MV-4-11 (cell line): ENCODE measurements at regions not wholly inside any gene's neighbourhood (a gene's known extent, or its start where the extent isn't known, plus 50 kb on each side); places are given as distances from the start of the nearest gene placed in this dataset.
A peak's percentile ranks its signal among the peaks of the same experiment; 100 is the strongest.

Source experiments
- DNase-seq: peaks from one replicate; lab custom pipeline; 2025; lab: John Stamatoyannopoulos, UW

- DNase-seq = no peak
These were observed 315.5 kb downstream of the ARRDC4 start for GRCh38 chr15:98276018-98276417.

GRCh38 chr15:98277602-98278001, 317.1 kb downstream of the ARRDC4 start:
- DNase-seq = no peak

GRCh38 chr15:98280284-98280975, 319.9 kb downstream of the ARRDC4 start:
- DNase-seq = no peak

- no peak for DNase-seq
These were observed 320.6 kb downstream of the ARRDC4 start for GRCh38 chr15:98281130-98281529.

GRCh38 chr15:98282656-98283332, 322.3 kb downstream of the ARRDC4 start:
- no peak for DNase-seq

- no peak for DNase-seq
These were observed 325.7 kb downstream of the ARRDC4 start for GRCh38 chr15:98286200-98286599.

- no peak for DNase-seq
These were observed 326.3 kb downstream of the ARRDC4 start for GRCh38 chr15:98286831-98287230.

- DNase-seq = no peak
These were observed 327.6 kb downstream of the ARRDC4 start for GRCh38 chr15:98288091-98288590.

- no peak for DNase-seq
These were observed 329.2 kb downstream of the ARRDC4 start for GRCh38 chr15:98289747-98290146.

GRCh38 chr15:98292442-98293240, 332.1 kb downstream of the ARRDC4 start:
- peak; percentile 18 for DNase-seq

- no peak for DNase-seq
These were observed 333.6 kb downstream of the ARRDC4 start for GRCh38 chr15:98294126-98294525.

GRCh38 chr15:98295101-98295759, 334.7 kb downstream of the ARRDC4 start:
- peak; percentile 51 for DNase-seq

GRCh38 chr15:98296653-98297052, 336.1 kb downstream of the ARRDC4 start:
- no peak for DNase-seq

- DNase-seq = no peak
These were observed 343.9 kb downstream of the ARRDC4 start for GRCh38 chr15:98304371-98304770.

- no peak for DNase-seq
These were observed 340.2 kb upstream of the IGF1R start for GRCh38 chr15:98308117-98308516.

GRCh38 chr15:98311566-98312188, 336.7 kb upstream of the IGF1R start:
- peak; percentile 67 for DNase-seq

GRCh38 chr15:98312913-98313312, 335.4 kb upstream of the IGF1R start:
- DNase-seq = no peak

- DNase-seq = no peak
These were observed 332.4 kb upstream of the IGF1R start for GRCh38 chr15:98315971-98316370.

GRCh38 chr15:98321896-98322295, 326.4 kb upstream of the IGF1R start:
- DNase-seq = peak; percentile 11

- no peak for DNase-seq
These were observed 325.8 kb upstream of the IGF1R start for GRCh38 chr15:98322581-98322980.

- DNase-seq = peak; percentile 13
These were observed 323.9 kb upstream of the IGF1R start for GRCh38 chr15:98324341-98324970.
